ENCODE measurements at regions not wholly inside any gene's neighbourhood (a gene's known extent, or its start where the extent isn't known, plus 50 kb on each side); places are given as distances from the start of the nearest gene placed in this dataset.

GRCh38 chr16:87006021-87006420 lies 311.2 kb downstream of the C16orf95 start:
- DNase-seq (ENCODE audit: low read depth in 2 of 3, low spot score in 2 of 3), result no peak

- DNase-seq (ENCODE audit: low read depth in 2 of 3, low spot score in 2 of 3), result no peak
These were observed 310.1 kb downstream of the C16orf95 start for GRCh38 chr16:87006789-87007745.

GRCh38 chr16:87007907-87008306 lies 309.3 kb downstream of the C16orf95 start:
- no peak for DNase-seq (ENCODE audit: low read depth in 2 of 3, low spot score in 2 of 3)

GRCh38 chr16:87008664-87009063 lies 308.5 kb downstream of the C16orf95 start:
- DNase-seq (ENCODE audit: low read depth in 2 of 3, low spot score in 2 of 3), result no peak

GRCh38 chr16:87012954-87013938 lies 303.9 kb downstream of the C16orf95 start:
- no peak for DNase-seq (ENCODE audit: low read depth in 2 of 3, low spot score in 2 of 3)

- no peak for DNase-seq (ENCODE audit: low read depth in 2 of 3, low spot score in 2 of 3)
These were observed 303.1 kb downstream of the C16orf95 start for GRCh38 chr16:87014112-87014511.

- no peak for DNase-seq (ENCODE audit: low read depth in 2 of 3, low spot score in 2 of 3)
These were observed 302.2 kb downstream of the C16orf95 start for GRCh38 chr16:87015021-87015420.

- DNase-seq (ENCODE audit: low read depth in 2 of 3, low spot score in 2 of 3), result no peak
These were observed 300.9 kb downstream of the C16orf95 start for GRCh38 chr16:87016046-87017035.

- peak in 1 of 3 donors; percentile 17 for DNase-seq (ENCODE audit: low read depth in 2 of 3, low spot score in 2 of 3)
These were observed 299.7 kb downstream of the C16orf95 start for GRCh38 chr16:87017371-87018012.

- no peak for DNase-seq (ENCODE audit: low read depth in 2 of 3, low spot score in 2 of 3)
These were observed 291.5 kb downstream of the C16orf95 start for GRCh38 chr16:87025676-87026075.

- DNase-seq (ENCODE audit: low read depth in 2 of 3, low spot score in 2 of 3), result no peak
These were observed 290.1 kb downstream of the C16orf95 start for GRCh38 chr16:87027056-87027616.

GRCh38 chr16:87028481-87029320 lies 288.5 kb downstream of the C16orf95 start:
- DNase-seq (ENCODE audit: low read depth in 2 of 3, low spot score in 2 of 3), result no peak

GRCh38 chr16:87032554-87032953 lies 284.6 kb downstream of the C16orf95 start:
- no peak for DNase-seq (ENCODE audit: low read depth in 2 of 3, low spot score in 2 of 3)

- no peak for DNase-seq (ENCODE audit: low read depth in 2 of 3, low spot score in 2 of 3)
These were observed 284.1 kb downstream of the C16orf95 start for GRCh38 chr16:87033021-87033471.

GRCh38 chr16:87033541-87034300 lies 283.5 kb downstream of the C16orf95 start:
- no peak for DNase-seq (ENCODE audit: low read depth in 2 of 3, low spot score in 2 of 3)

- DNase-seq (ENCODE audit: low read depth in 2 of 3, low spot score in 2 of 3), result no peak
These were observed 282.9 kb downstream of the C16orf95 start for GRCh38 chr16:87034317-87034716.

- no peak for DNase-seq (ENCODE audit: low read depth in 2 of 3, low spot score in 2 of 3)
These were observed 282.1 kb downstream of the C16orf95 start for GRCh38 chr16:87035053-87035452.
